ENCODE measurements at regions not wholly inside any gene's neighbourhood (a gene's known extent, or its start where the extent isn't known, plus 50 kb on each side); places are given as distances from the start of the nearest gene placed in this dataset.
A peak's percentile ranks its signal among the peaks of the same experiment; 100 is the strongest.

DNA sequence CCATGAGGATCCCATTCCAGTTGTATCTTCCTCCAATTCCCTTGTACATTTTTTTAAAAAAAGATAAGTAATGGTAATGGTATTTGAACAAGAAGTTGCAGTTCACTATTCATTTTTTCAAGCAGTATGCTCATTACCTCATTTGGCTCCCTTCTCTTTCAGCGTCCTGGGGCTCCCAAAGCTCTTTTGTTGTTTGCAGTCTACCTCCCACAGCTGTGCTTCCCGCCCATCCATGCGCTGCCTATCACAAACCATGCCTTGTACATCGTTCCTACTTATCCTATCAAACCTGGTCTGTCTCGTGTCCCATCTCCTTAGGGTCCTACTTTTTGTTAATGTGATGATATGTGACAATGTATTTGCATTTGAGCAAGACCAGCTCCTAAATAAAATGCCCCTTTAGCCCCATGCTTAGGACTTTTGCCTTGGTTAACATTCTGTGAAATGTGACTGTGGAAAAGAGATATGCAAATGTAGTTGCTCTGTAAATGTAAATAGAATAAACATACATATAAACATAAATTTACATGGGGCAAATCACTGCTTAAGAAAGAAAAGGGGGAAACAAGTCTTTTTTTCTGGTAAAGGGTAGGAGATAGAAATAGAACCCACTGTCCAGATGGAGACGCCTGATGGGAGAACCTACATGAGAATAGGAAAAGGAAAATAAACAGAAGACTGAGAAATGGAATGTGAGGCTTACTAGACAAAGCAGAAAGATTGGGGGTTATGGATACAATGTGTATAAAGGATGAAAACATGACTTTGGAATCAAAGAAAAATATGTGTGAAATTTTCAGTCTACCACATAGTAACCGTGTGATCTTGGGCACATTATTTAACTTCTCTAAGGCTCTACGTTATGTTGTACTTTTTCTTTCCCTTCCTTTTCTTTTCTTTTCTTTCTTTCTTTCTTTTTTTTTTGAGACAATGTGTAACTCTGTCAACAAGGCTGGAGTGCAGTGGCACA lies 59.8 kb upstream of the PLXNA2 start:
- 0 out of 2 replicates have a peak, but pooled peaks cover 5% of the 10 kb centered on the region for H3K4me1 ChIP-seq (ENCODE audit: insufficient read depth)
- Mint-ChIP-seq H3K36me3 (ENCODE audit: low read depth) (no peaks in the 10 kb centered on the region), H3K4me1 (peaks cover 7% of the 10 kb centered on the region; the same call in 2 of the 3 replicates), H3K27me3 (ENCODE audit: insufficient read depth, low read depth, poor library complexity) (no peaks in the 10 kb centered on the region), H3K27ac (no peak overlapping the region), H3K4me3 (no peak overlapping the region), H3K9me3 (no peaks in the 10 kb centered on the region)
- no peak overlapping the region for H3K4me3 ChIP-seq
- no peak overlapping the region for H3K27ac ChIP-seq (ENCODE audit: low read depth)
- H4K20me1 ChIP-seq (replicated peaks; ENCODE audit: insufficient read depth): no peaks in the 10 kb centered on the region
- TF ChIP-seq NANOG (IDR thresholded peaks at IDR 0.05; ENCODE audit: borderline replicate concordance) (no peak), EZH2phosphoT487 (IDR thresholded peaks at IDR 0.05; ENCODE audit: unreplicated experiment) (no peak), ZNF114 (CRISPR knock-in tag; IDR thresholded peaks at IDR 0.05) (no peak), STAT1 (IDR thresholded peaks at IDR 0.05; ENCODE audit: unreplicated experiment) (no peak), JUNB (IDR thresholded peaks at IDR 0.05; ENCODE audit: unreplicated experiment) (no peak), EZH2 (IDR thresholded peaks at IDR 0.05; ENCODE audit: low read depth, unreplicated experiment) (no peak), POLR2AphosphoS5 (IDR thresholded peaks at IDR 0.05; ENCODE audit: low read depth) (no peak)
- TF ChIP-seq, protein P1, sequence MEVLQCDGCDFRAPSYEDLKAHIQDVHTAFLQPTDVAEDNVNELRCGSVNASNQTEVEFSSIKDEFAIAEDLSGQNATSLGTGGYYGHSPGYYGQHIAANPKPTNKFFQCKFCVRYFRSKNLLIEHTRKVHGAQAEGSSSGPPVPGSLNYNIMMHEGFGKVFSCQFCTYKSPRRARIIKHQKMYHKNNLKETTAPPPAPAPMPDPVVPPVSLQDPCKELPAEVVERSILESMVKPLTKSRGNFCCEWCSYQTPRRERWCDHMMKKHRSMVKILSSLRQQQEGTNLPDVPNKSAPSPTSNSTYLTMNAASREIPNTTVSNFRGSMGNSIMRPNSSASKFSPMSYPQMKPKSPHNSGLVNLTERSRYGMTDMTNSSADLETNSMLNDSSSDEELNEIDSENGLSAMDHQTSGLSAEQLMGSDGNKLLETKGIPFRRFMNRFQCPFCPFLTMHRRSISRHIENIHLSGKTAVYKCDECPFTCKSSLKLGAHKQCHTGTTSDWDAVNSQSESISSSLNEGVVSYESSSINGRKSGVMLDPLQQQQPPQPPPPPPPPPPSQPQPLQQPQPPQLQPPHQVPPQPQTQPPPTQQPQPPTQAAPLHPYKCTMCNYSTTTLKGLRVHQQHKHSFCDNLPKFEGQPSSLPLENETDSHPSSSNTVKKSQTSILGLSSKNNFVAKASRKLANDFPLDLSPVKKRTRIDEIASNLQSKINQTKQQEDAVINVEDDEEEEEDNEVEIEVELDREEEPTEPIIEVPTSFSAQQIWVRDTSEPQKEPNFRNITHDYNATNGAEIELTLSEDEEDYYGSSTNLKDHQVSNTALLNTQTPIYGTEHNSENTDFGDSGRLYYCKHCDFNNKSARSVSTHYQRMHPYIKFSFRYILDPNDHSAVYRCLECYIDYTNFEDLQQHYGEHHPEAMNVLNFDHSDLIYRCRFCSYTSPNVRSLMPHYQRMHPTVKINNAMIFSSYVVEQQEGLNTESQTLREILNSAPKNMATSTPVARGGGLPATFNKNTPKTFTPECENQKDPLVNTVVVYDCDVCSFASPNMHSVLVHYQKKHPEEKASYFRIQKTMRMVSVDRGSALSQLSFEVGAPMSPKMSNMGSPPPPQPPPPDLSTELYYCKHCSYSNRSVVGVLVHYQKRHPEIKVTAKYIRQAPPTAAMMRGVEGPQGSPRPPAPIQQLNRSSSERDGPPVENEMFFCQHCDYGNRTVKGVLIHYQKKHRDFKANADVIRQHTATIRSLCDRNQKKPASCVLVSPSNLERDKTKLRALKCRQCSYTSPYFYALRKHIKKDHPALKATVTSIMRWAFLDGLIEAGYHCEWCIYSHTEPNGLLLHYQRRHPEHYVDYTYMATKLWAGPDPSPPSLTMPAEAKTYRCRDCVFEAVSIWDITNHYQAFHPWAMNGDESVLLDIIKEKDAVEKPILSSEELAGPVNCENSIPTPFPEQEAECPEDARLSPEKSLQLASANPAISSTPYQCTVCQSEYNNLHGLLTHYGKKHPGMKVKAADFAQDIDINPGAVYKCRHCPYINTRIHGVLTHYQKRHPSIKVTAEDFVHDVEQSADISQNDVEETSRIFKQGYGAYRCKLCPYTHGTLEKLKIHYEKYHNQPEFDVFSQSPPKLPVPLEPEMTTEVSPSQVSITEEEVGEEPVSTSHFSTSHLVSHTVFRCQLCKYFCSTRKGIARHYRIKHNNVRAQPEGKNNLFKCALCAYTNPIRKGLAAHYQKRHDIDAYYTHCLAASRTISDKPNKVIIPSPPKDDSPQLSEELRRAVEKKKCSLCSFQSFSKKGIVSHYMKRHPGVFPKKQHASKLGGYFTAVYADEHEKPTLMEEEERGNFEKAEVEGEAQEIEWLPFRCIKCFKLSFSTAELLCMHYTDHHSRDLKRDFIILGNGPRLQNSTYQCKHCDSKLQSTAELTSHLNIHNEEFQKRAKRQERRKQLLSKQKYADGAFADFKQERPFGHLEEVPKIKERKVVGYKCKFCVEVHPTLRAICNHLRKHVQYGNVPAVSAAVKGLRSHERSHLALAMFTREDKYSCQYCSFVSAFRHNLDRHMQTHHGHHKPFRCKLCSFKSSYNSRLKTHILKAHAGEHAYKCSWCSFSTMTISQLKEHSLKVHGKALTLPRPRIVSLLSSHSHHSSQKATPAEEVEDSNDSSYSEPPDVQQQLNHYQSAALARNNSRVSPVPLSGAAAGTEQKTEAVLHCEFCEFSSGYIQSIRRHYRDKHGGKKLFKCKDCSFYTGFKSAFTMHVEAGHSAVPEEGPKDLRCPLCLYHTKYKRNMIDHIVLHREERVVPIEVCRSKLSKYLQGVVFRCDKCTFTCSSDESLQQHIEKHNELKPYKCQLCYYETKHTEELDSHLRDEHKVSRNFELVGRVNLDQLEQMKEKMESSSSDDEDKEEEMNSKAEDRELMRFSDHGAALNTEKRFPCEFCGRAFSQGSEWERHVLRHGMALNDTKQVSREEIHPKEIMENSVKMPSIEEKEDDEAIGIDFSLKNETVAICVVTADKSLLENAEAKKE (CRISPR knock-in tag; IDR thresholded peaks at IDR 0.05): no peak
- TF ChIP-seq, protein P2, sequence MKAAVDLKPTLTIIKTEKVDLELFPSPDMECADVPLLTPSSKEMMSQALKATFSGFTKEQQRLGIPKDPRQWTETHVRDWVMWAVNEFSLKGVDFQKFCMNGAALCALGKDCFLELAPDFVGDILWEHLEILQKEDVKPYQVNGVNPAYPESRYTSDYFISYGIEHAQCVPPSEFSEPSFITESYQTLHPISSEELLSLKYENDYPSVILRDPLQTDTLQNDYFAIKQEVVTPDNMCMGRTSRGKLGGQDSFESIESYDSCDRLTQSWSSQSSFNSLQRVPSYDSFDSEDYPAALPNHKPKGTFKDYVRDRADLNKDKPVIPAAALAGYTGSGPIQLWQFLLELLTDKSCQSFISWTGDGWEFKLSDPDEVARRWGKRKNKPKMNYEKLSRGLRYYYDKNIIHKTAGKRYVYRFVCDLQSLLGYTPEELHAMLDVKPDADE (IDR thresholded peaks at IDR 0.05): no peak
- TF ChIP-seq, protein P3, sequence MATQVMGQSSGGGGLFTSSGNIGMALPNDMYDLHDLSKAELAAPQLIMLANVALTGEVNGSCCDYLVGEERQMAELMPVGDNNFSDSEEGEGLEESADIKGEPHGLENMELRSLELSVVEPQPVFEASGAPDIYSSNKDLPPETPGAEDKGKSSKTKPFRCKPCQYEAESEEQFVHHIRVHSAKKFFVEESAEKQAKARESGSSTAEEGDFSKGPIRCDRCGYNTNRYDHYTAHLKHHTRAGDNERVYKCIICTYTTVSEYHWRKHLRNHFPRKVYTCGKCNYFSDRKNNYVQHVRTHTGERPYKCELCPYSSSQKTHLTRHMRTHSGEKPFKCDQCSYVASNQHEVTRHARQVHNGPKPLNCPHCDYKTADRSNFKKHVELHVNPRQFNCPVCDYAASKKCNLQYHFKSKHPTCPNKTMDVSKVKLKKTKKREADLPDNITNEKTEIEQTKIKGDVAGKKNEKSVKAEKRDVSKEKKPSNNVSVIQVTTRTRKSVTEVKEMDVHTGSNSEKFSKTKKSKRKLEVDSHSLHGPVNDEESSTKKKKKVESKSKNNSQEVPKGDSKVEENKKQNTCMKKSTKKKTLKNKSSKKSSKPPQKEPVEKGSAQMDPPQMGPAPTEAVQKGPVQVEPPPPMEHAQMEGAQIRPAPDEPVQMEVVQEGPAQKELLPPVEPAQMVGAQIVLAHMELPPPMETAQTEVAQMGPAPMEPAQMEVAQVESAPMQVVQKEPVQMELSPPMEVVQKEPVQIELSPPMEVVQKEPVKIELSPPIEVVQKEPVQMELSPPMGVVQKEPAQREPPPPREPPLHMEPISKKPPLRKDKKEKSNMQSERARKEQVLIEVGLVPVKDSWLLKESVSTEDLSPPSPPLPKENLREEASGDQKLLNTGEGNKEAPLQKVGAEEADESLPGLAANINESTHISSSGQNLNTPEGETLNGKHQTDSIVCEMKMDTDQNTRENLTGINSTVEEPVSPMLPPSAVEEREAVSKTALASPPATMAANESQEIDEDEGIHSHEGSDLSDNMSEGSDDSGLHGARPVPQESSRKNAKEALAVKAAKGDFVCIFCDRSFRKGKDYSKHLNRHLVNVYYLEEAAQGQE (IDR thresholded peaks at IDR 0.05; ENCODE audit: unreplicated experiment): no peak
- no peak overlapping the region for H3K4me2 ChIP-seq
- H3K27me3 ChIP-seq (ENCODE audit: insufficient read depth): no peaks in the 10 kb centered on the region
- H3K9me2 ChIP-seq (ENCODE audit: insufficient read depth): no peaks in the 10 kb centered on the region
- DNase-seq (ENCODE audit: low spot score) (no peak), ATAC-seq (peak; percentile 35; the same call in 2 of the 3 replicates)
- H3F3A ChIP-seq (replicated peaks; ENCODE audit: low read depth): no peaks in the 10 kb centered on the region
- no peaks in the 10 kb centered on the region for H3K79me2 ChIP-seq (replicated peaks; ENCODE audit: insufficient read depth)
- no peak overlapping the region for H2AFZ ChIP-seq
- H3K36me3 ChIP-seq (ENCODE audit: insufficient read depth): no peaks in the 10 kb centered on the region

All from GM23338 (cell line).